ENCODE measurements at regions not wholly inside any gene's neighbourhood (a gene's known extent, or its start where the extent isn't known, plus 50 kb on each side); places are given as distances from the start of the nearest gene placed in this dataset.

- TF ChIP-seq SP1 (IDR thresholded peaks at IDR 0.05) (no peak), ELF4 (IDR thresholded peaks at IDR 0.05) (no peak), BHLHE40 (IDR thresholded peaks at IDR 0.05; ENCODE audit: borderline replicate concordance) (no peak), FOXK2 (IDR thresholded peaks at IDR 0.05) (no peak), HDGF (IDR thresholded peaks at IDR 0.05; ENCODE audit: borderline replicate concordance) (no peak), PKNOX1 (IDR thresholded peaks at IDR 0.05) (no peak), L3MBTL2 (conservative IDR thresholded peaks at IDR 0.05) (no peak), FOXA1 (IDR thresholded peaks at IDR 0.05) (no peak), FOXM1 (IDR thresholded peaks at IDR 0.05; ENCODE audit: borderline replicate concordance) (no peak)
These were observed 196.1 kb upstream of the CAMK1G start for GRCh38 chr1:209387271-209387968.
